ENCODE measurements at regions not wholly inside any gene's neighbourhood (a gene's known extent, or its start where the extent isn't known, plus 50 kb on each side); places are given as distances from the start of the nearest gene placed in this dataset.

DNA sequence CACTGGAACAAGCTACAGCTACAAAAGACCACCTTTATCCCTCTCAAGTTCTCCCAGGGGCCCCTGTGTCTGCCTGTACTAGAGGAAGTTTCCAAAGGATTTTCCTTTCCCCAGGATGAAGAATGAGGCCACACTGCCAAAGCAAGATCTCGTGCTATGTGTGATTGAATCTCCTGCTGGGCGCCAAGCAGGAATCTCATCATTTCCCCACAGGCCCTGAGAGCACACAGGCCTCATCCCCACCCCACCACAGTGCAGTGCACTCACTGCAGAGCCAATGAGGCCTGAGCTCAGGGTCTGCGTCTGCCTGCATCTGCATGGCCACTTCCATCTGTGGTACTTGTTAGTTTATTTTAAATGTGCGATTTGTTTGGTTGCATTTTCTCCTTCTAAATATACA lies 387.4 kb upstream of the ASIC2 start:
- Mint-ChIP-seq H3K36me3 (no peaks in the 10 kb centered on the region), H3K27me3 (ENCODE audit: low read depth) (peaks cover 23% of the 10 kb centered on the region), H3K4me3 (no peak overlapping the region), H3K27ac (no peak overlapping the region), H3K4me1 (no peaks in the 10 kb centered on the region), H3K9me3 (no peaks in the 10 kb centered on the region)
- TF ChIP-seq, protein P1, sequence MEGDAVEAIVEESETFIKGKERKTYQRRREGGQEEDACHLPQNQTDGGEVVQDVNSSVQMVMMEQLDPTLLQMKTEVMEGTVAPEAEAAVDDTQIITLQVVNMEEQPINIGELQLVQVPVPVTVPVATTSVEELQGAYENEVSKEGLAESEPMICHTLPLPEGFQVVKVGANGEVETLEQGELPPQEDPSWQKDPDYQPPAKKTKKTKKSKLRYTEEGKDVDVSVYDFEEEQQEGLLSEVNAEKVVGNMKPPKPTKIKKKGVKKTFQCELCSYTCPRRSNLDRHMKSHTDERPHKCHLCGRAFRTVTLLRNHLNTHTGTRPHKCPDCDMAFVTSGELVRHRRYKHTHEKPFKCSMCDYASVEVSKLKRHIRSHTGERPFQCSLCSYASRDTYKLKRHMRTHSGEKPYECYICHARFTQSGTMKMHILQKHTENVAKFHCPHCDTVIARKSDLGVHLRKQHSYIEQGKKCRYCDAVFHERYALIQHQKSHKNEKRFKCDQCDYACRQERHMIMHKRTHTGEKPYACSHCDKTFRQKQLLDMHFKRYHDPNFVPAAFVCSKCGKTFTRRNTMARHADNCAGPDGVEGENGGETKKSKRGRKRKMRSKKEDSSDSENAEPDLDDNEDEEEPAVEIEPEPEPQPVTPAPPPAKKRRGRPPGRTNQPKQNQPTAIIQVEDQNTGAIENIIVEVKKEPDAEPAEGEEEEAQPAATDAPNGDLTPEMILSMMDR (IDR thresholded peaks at IDR 0.05; ENCODE audit: unreplicated experiment): no peak
- DNase-seq (ENCODE audit: low spot score in 2 of 2, unreplicated experiment in 2 of 2): no peak

GRCh38 chr17:33682599-33682998 lies 389.5 kb upstream of the ASIC2 start:
- no peak overlapping the region for H3K4me3 Mint-ChIP-seq
- no peaks in the 10 kb centered on the region for H3K9me3 Mint-ChIP-seq
- H3K27ac Mint-ChIP-seq: no peak overlapping the region
- H3K27me3 Mint-ChIP-seq (ENCODE audit: low read depth): peaks cover 20% of the 10 kb centered on the region
- TF ChIP-seq, protein P1 (IDR thresholded peaks at IDR 0.05; ENCODE audit: unreplicated experiment): no peak
- no peaks in the 10 kb centered on the region for H3K4me1 Mint-ChIP-seq
- DNase-seq (ENCODE audit: low spot score in 2 of 2, unreplicated experiment in 2 of 2): no peak
- no peaks in the 10 kb centered on the region for H3K36me3 Mint-ChIP-seq

- no peak overlapping the region for H3K27ac Mint-ChIP-seq
Observed at GRCh38 chr17:33684735-33685134, 391.6 kb upstream of the ASIC2 start.

DNA sequence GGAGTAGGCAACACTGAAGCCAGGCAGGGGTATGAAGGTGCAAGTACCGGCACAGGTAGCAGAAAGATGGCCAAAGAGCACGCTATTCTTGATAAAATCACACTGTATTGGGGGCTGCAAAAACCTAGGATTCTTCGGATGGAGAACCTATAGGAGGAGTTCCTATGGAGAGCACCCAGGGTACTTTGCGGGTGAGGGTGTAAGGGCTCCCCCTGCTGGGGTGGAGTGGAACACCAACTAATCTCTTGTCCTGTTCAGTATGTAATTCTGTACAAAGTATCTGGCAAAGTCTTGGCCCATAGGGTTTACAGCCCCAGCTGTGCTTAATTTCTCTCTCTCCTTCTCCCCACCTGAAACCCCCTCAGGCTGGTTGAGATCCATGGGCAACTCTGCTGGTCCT lies 393.1 kb upstream of the ASIC2 start:
- TF ChIP-seq, protein P1 (IDR thresholded peaks at IDR 0.05; ENCODE audit: unreplicated experiment): peak; percentile 46
- no peak for DNase-seq (ENCODE audit: low spot score in 2 of 2, unreplicated experiment in 2 of 2)
- H3K36me3 Mint-ChIP-seq: no peaks in the 10 kb centered on the region
- H3K4me1 Mint-ChIP-seq: no peaks in the 10 kb centered on the region
- no peaks in the 10 kb centered on the region for H3K9me3 Mint-ChIP-seq
- H3K27me3 Mint-ChIP-seq (ENCODE audit: low read depth): peaks cover 35% of the 10 kb centered on the region
- H3K27ac Mint-ChIP-seq: no peak overlapping the region
- no peak overlapping the region for H3K4me3 Mint-ChIP-seq

More at GRCh38 chr17:33684735-33685134, 391.6 kb upstream of the ASIC2 start:
- no peak for DNase-seq (ENCODE audit: low spot score in 2 of 2, unreplicated experiment in 2 of 2)
- H3K27me3 Mint-ChIP-seq (ENCODE audit: low read depth): peaks cover 35% of the 10 kb centered on the region
- TF ChIP-seq, protein P1 (IDR thresholded peaks at IDR 0.05; ENCODE audit: unreplicated experiment): no peak
- no peaks in the 10 kb centered on the region for H3K9me3 Mint-ChIP-seq
- H3K4me1 Mint-ChIP-seq: no peaks in the 10 kb centered on the region
- H3K36me3 Mint-ChIP-seq: no peaks in the 10 kb centered on the region
- no peak overlapping the region for H3K4me3 Mint-ChIP-seq

DNA sequence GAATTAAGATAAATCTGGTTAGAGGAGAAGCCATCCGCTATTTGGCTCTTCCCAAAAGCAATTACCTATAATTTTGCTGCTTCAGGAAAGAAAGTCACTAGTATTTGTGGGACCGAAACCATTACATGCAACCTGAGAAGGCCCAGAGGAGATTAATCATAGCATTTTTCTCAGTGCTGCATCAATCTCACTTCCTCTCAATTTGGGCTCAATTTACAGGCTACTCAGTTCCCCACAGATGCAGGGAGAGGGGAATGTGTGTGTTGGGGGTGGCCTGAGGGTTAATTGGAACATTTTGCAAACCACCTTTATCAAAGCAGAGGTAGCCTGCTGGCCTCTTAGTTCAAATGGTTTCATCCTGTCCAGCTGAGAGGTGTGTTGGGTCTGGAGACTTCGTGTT lies 394.7 kb upstream of the ASIC2 start:
- H3K27me3 Mint-ChIP-seq (ENCODE audit: low read depth): peaks cover 35% of the 10 kb centered on the region
- H3K4me1 Mint-ChIP-seq: no peaks in the 10 kb centered on the region
- TF ChIP-seq, protein P1 (IDR thresholded peaks at IDR 0.05; ENCODE audit: unreplicated experiment): no peak
- DNase-seq (ENCODE audit: low spot score in 2 of 2, unreplicated experiment in 2 of 2): no peak
- no peaks in the 10 kb centered on the region for H3K36me3 Mint-ChIP-seq
- no peak overlapping the region for H3K4me3 Mint-ChIP-seq
- H3K9me3 Mint-ChIP-seq: no peaks in the 10 kb centered on the region
- no peak overlapping the region for H3K27ac Mint-ChIP-seq

- TF ChIP-seq, protein P1 (IDR thresholded peaks at IDR 0.05; ENCODE audit: unreplicated experiment): no peak
- no peaks in the 10 kb centered on the region for H3K36me3 Mint-ChIP-seq
- no peak overlapping the region for H3K27ac Mint-ChIP-seq
- DNase-seq (ENCODE audit: low spot score in 2 of 2, unreplicated experiment in 2 of 2): no peak
- H3K4me3 Mint-ChIP-seq: no peak overlapping the region
- H3K4me1 Mint-ChIP-seq: no peaks in the 10 kb centered on the region
- H3K9me3 Mint-ChIP-seq: no peaks in the 10 kb centered on the region
- H3K27me3 Mint-ChIP-seq (ENCODE audit: low read depth): peaks cover 41% of the 10 kb centered on the region
Observed at GRCh38 chr17:33688771-33689170, 395.7 kb upstream of the ASIC2 start.

Data from mesothelial cell of epicardium (in vitro differentiated cells).